ENCODE measurements at regions not wholly inside any gene's neighbourhood (a gene's known extent, or its start where the extent isn't known, plus 50 kb on each side); places are given as distances from the start of the nearest gene placed in this dataset.

GRCh38 chr10:128852449-128852848 lies 614.6 kb upstream of the MGMT start:
- DNase-seq (ENCODE audit: low read depth in 2 of 2): no peak

GRCh38 chr10:128852902-128853301 lies 614.1 kb upstream of the MGMT start:
- DNase-seq (ENCODE audit: low read depth in 2 of 2): no peak

GRCh38 chr10:128853537-128853936 lies 613.5 kb upstream of the MGMT start:
- no peak for DNase-seq (ENCODE audit: low read depth in 2 of 2)

GRCh38 chr10:128854204-128854603 lies 612.8 kb upstream of the MGMT start:
- no peak for DNase-seq (ENCODE audit: low read depth in 2 of 2)

GRCh38 chr10:128854963-128855362 lies 612.1 kb upstream of the MGMT start:
- no peak for DNase-seq (ENCODE audit: low read depth in 2 of 2)

- DNase-seq (ENCODE audit: low read depth in 2 of 2): no peak
Observed at GRCh38 chr10:128855618-128856428, 611.2 kb upstream of the MGMT start.

- DNase-seq (ENCODE audit: low read depth in 2 of 2): no peak
Observed at GRCh38 chr10:128859738-128860386, 607.2 kb upstream of the MGMT start.

- DNase-seq (ENCODE audit: low read depth in 2 of 2): no peak
Observed at GRCh38 chr10:128860574-128860973, 606.5 kb upstream of the MGMT start.

GRCh38 chr10:128861018-128861901 lies 605.8 kb upstream of the MGMT start:
- no peak for DNase-seq (ENCODE audit: low read depth in 2 of 2)

GRCh38 chr10:128863411-128863810 lies 603.6 kb upstream of the MGMT start:
- DNase-seq (ENCODE audit: low read depth in 2 of 2): no peak

- no peak for DNase-seq (ENCODE audit: low read depth in 2 of 2)
Observed at GRCh38 chr10:128863823-128864405, 603.1 kb upstream of the MGMT start.

- no peak for DNase-seq (ENCODE audit: low read depth in 2 of 2)
Observed at GRCh38 chr10:128864554-128865295, 602.3 kb upstream of the MGMT start.

- DNase-seq (ENCODE audit: low read depth in 2 of 2): no peak
Observed at GRCh38 chr10:128865436-128866195, 601.4 kb upstream of the MGMT start.

- DNase-seq (ENCODE audit: low read depth in 2 of 2): no peak
Observed at GRCh38 chr10:128866551-128866950, 600.5 kb upstream of the MGMT start.

GRCh38 chr10:128867210-128867609 lies 599.8 kb upstream of the MGMT start:
- no peak for DNase-seq (ENCODE audit: low read depth in 2 of 2)

GRCh38 chr10:128867819-128868218 lies 599.2 kb upstream of the MGMT start:
- no peak for DNase-seq (ENCODE audit: low read depth in 2 of 2)

GRCh38 chr10:128868481-128868880 lies 598.6 kb upstream of the MGMT start:
- no peak for DNase-seq (ENCODE audit: low read depth in 2 of 2)

- DNase-seq (ENCODE audit: low read depth in 2 of 2): no peak
Observed at GRCh38 chr10:128869101-128869749, 597.8 kb upstream of the MGMT start.

GRCh38 chr10:128870830-128871597 lies 596.0 kb upstream of the MGMT start:
- no peak for DNase-seq (ENCODE audit: low read depth in 2 of 2)

All from stimulated activated CD4-positive, alpha-beta T cell treated with anti-CD3 and anti-CD28 coated beads, Interleukin-1b, Interleukin-23, amount 100 ng/mL, for 4 hours (primary cell).